Vagina (tissue), 2 donors: ENCODE measurements at regions not wholly inside any gene's neighbourhood (a gene's known extent, or its start where the extent isn't known, plus 50 kb on each side); places are given as distances from the start of the nearest gene placed in this dataset.

Source experiments
- CTCF ChIP-seq, 3 experiments: fragments of 450-650 bp in 2 of 3; fragments of 200-600 bp in 1 of 3; sonication (generic) in 1 of 3; IDR thresholded peaks; one replicate each; pipeline ENCODE4 v1.5.1; 2017 to 2019; ENCODE audit warnings: antibody characterized with exemption in 3 of 3, mild to moderate bottlenecking in 2 of 3, moderate library complexity in 2 of 3
- POLR2A ChIP-seq, 2 donors: fragments of 450-650 bp; IDR thresholded peaks; one replicate each; pipeline ENCODE4 v1.6.1; 2017; ENCODE audit warnings: antibody characterized with exemption in 2 of 2, mild to moderate bottlenecking in 2 of 2, moderate library complexity in 2 of 2
- POLR2AphosphoS5 ChIP-seq, 2 donors: sonication (generic); formaldehyde crosslinking; IDR thresholded peaks; one replicate each; pipeline ENCODE4 v1.9.0; 2017; ENCODE audit warnings: antibody characterized with exemption in 2 of 2, mild to moderate bottlenecking in 2 of 2, low read depth in 1 of 2; ENCODE audit not compliant: insufficient read depth in 1 of 2

GRCh38 chr21:35268261-35268660 lies 219.2 kb upstream of the RUNX1 start:
- TF ChIP-seq CTCF (IDR thresholded peaks at IDR 0.05) (no peak), POLR2A (IDR thresholded peaks at IDR 0.05) (no peak), POLR2AphosphoS5 (IDR thresholded peaks at IDR 0.05; ENCODE audit: insufficient read depth in 1 of 2, low read depth in 1 of 2) (no peak)
